ENCODE measurements at regions not wholly inside any gene's neighbourhood (a gene's known extent, or its start where the extent isn't known, plus 50 kb on each side); places are given as distances from the start of the nearest gene placed in this dataset.
"Not testable (repeated sequence)": the region's sequence is repeated elsewhere in the genome, so short reads cannot be mapped to it uniquely, and the experiment has no call there.

- not testable (repeated sequence) for TF ChIP-seq ISL1 (CRISPR knock-in tag; IDR thresholded peaks at IDR 0.05); POU6F1 (CRISPR knock-in tag; IDR thresholded peaks at IDR 0.05; ENCODE audit: borderline replicate concordance, low read depth); PATZ1 (CRISPR knock-in tag; IDR thresholded peaks at IDR 0.05; ENCODE audit: borderline replicate concordance); ZNF70 (CRISPR knock-in tag; IDR thresholded peaks at IDR 0.05); CSDC2 (CRISPR knock-in tag; IDR thresholded peaks at IDR 0.05); ESRRG (CRISPR knock-in tag; IDR thresholded peaks at IDR 0.05); TSHZ2 (CRISPR knock-in tag; IDR thresholded peaks at IDR 0.05); OSR1 (CRISPR knock-in tag; IDR thresholded peaks at IDR 0.05); TOX (CRISPR knock-in tag; IDR thresholded peaks at IDR 0.05; ENCODE audit: borderline replicate concordance); TCF4 (CRISPR knock-in tag; IDR thresholded peaks at IDR 0.05; ENCODE audit: borderline replicate concordance); ZFP30 (CRISPR knock-in tag; IDR thresholded peaks at IDR 0.05)
Observed at GRCh38 chr14:66333293-66333692, 152.9 kb upstream of the CCDC196 start.

All from SK-N-SH treated with all-trans-retinoic acid at 6 μM for 48 hours (cell line).